ENCODE measurements at regions not wholly inside any gene's neighbourhood (a gene's known extent, or its start where the extent isn't known, plus 50 kb on each side); places are given as distances from the start of the nearest gene placed in this dataset.

- Histone ChIP-seq H3K9me2 (ENCODE audit: insufficient read depth, low read length) (no peaks in the 10 kb centered on the region), H3K27me3 (ENCODE audit: insufficient read depth, low read depth, low read length) (no peaks in the 10 kb centered on the region), H3K27ac (ENCODE audit: low read length) (no peak overlapping the region), H3F3A (ENCODE audit: insufficient read depth, low read length, poor library complexity, severe bottlenecking) (no peaks in the 10 kb centered on the region), H2AFZ (ENCODE audit: low read depth, low read length) (no peak overlapping the region), H3K9me3 (ENCODE audit: low read length) (no peaks in the 10 kb centered on the region), H3K9ac (ENCODE audit: low read length) (no peak overlapping the region), H3K4me2 (ENCODE audit: low read length) (no peak overlapping the region), H3K36me3 (ENCODE audit: insufficient read depth, low read length) (no peaks in the 10 kb centered on the region), H3K4me3 (ENCODE audit: low read length) (no peak overlapping the region), H4K20me1 (ENCODE audit: insufficient read depth) (no peaks in the 10 kb centered on the region), H3K79me2 (replicated peaks; ENCODE audit: insufficient read depth, low read length) (no peaks in the 10 kb centered on the region)
- no peak for TF ChIP-seq POLR2AphosphoS5 (IDR thresholded peaks at IDR 0.05)
- no peak for TF ChIP-seq SMC3 (conservative IDR thresholded peaks at IDR 0.05; ENCODE audit: poor library complexity)
These were observed 146.8 kb upstream of the PJA1 start for GRCh38 chrX:69311936-69312670.

GRCh38 chrX:69309074-69309792, 144.0 kb upstream of the PJA1 start:
- H3K79me2 ChIP-seq (replicated peaks; ENCODE audit: insufficient read depth, low read length), result no peaks in the 10 kb centered on the region
- no peaks in the 10 kb centered on the region for H3K27me3 ChIP-seq (ENCODE audit: insufficient read depth, low read depth, low read length)
- H3F3A ChIP-seq (ENCODE audit: insufficient read depth, low read length, poor library complexity, severe bottlenecking), result no peaks in the 10 kb centered on the region
- H3K4me3 ChIP-seq (ENCODE audit: low read length), result no peak overlapping the region
- no peak overlapping the region for H3K9ac ChIP-seq (ENCODE audit: low read length)
- no peak overlapping the region for H3K4me2 ChIP-seq (ENCODE audit: low read length)
- no peaks in the 10 kb centered on the region for H3K9me2 ChIP-seq (ENCODE audit: insufficient read depth, low read length)
- TF ChIP-seq RAD21 (conservative IDR thresholded peaks at IDR 0.05) (no peak), MXI1 (conservative IDR thresholded peaks at IDR 0.05; ENCODE audit: poor library complexity, severe bottlenecking) (no peak), TAF1 (IDR thresholded peaks at IDR 0.05; ENCODE audit: low read depth) (no peak), REST (IDR thresholded peaks at IDR 0.05; ENCODE audit: borderline replicate concordance) (no peak), EP300 (conservative IDR thresholded peaks at IDR 0.05; ENCODE audit: poor library complexity, severe bottlenecking) (no peak), EZH2 (IDR thresholded peaks at IDR 0.05; ENCODE audit: borderline replicate concordance, insufficient read depth, low read length, poor library complexity, severe bottlenecking) (no peak), POLR2AphosphoS5 (IDR thresholded peaks at IDR 0.05) (no peak), CTCF (IDR thresholded peaks at IDR 0.05; ENCODE audit: poor library complexity, severe bottlenecking) (no peak)
- no peak overlapping the region for H2AFZ ChIP-seq (ENCODE audit: low read depth, low read length)
- no peak overlapping the region for H3K27ac ChIP-seq (ENCODE audit: low read length)
- H3K36me3 ChIP-seq (ENCODE audit: insufficient read depth, low read length), result no peaks in the 10 kb centered on the region
- no peaks in the 10 kb centered on the region for H4K20me1 ChIP-seq (ENCODE audit: insufficient read depth)
- no peaks in the 10 kb centered on the region for H3K9me3 ChIP-seq (ENCODE audit: low read length)
